DND-41 (cell line): ENCODE measurements at regions not wholly inside any gene's neighbourhood (a gene's known extent, or its start where the extent isn't known, plus 50 kb on each side); places are given as distances from the start of the nearest gene placed in this dataset.

ENCODE experiments used
- ATAC-seq: fragments of 200-7000 bp; cut with Tn5 transposase; 3 replicates; pipeline ENCODE4 v1.9.1; 2021; ENCODE audit warnings: low read depth; ENCODE audit not compliant: insufficient read depth
- DNase-seq: peaks from one replicate; pipeline ENCODE4 v3.0.0-alpha.2; 2020
- H2AFZ ChIP-seq: 2 replicates; pipeline ENCODE4 v1.6.0; 2012; ENCODE audit warnings: low read depth, low read length
- H3K27ac ChIP-seq: 2 replicates; pipeline ENCODE4 v1.5.1; 2012; ENCODE audit warnings: low read length, inconsistent platforms
- H3K27me3 ChIP-seq: fragments of 200-600 bp; sonication (generic); 2 replicates; pipeline ENCODE4 v1.6.0; 2012; ENCODE audit warnings: low read length, mild to moderate bottlenecking, inconsistent platforms; ENCODE audit not compliant: insufficient read depth, poor library complexity
- H3K36me3 ChIP-seq: 2 replicates; pipeline ENCODE4 v1.5.1; 2012; ENCODE audit warnings: low read length, inconsistent platforms; ENCODE audit not compliant: insufficient read depth
- H3K4me1 ChIP-seq: 2 replicates; pipeline ENCODE4 v1.5.1; 2012; ENCODE audit warnings: mild to moderate bottlenecking, low read length; ENCODE audit not compliant: insufficient read depth
- H3K4me2 ChIP-seq: 2 replicates; pipeline ENCODE4 v1.6.0; 2012; ENCODE audit warnings: mild to moderate bottlenecking, moderate library complexity, low read length, inconsistent platforms; ENCODE audit not compliant: insufficient read depth
- H3K4me3 ChIP-seq, 2 experiments: fragments of 200-600 bp in 1 of 2; shearing (Covaris generic) in 1 of 2; 2 replicates each; pipeline ENCODE4 v1.5.1; 2012 to 2016; ENCODE audit warnings: inconsistent platforms in 2 of 2, low read length in 2 of 2, mild to moderate bottlenecking in 2 of 2, low read depth in 1 of 2, moderate library complexity in 1 of 2
- H3K79me2 ChIP-seq: 2 replicates; pipeline ENCODE4 v1.6.0; 2012; ENCODE audit warnings: low read length, inconsistent platforms; ENCODE audit not compliant: insufficient read depth
- H3K9ac ChIP-seq: 2 replicates; pipeline ENCODE4 v1.6.0; 2012; ENCODE audit warnings: low read depth, mild to moderate bottlenecking, inconsistent platforms, low read length, moderate library complexity
- H3K9me3 ChIP-seq: 2 replicates; pipeline ENCODE4 v1.5.1; 2012; ENCODE audit warnings: low read length, moderate library complexity, mild to moderate bottlenecking, inconsistent platforms; ENCODE audit not compliant: insufficient read depth, severe bottlenecking
- H4K20me1 ChIP-seq: 2 replicates; pipeline ENCODE4 v1.6.0; 2012; ENCODE audit warnings: low read length; ENCODE audit not compliant: insufficient read depth
- CTCF ChIP-seq: IDR thresholded peaks from 2 replicates; pipeline ENCODE4 v1.5.1; 2012; ENCODE audit warnings: borderline replicate concordance, low read length, moderate library complexity, mild to moderate bottlenecking; ENCODE audit not compliant: poor library complexity, severe bottlenecking; ENCODE audit errors: extremely low read depth
- EZH2 ChIP-seq: IDR thresholded peaks from 3 replicates; pipeline ENCODE4 v1.6.1; 2012; ENCODE audit warnings: borderline replicate concordance, low read depth, mild to moderate bottlenecking, moderate library complexity, low read length, inconsistent platforms; ENCODE audit not compliant: severe bottlenecking

GRCh38 chr5:66315784-66316183 is 171.7 kb downstream of the SREK1 start:
- TF ChIP-seq CTCF (no peak), EZH2 (no peak)
- no peak overlapping the region for H2AFZ ChIP-seq
- ATAC-seq: no peak

DNA sequence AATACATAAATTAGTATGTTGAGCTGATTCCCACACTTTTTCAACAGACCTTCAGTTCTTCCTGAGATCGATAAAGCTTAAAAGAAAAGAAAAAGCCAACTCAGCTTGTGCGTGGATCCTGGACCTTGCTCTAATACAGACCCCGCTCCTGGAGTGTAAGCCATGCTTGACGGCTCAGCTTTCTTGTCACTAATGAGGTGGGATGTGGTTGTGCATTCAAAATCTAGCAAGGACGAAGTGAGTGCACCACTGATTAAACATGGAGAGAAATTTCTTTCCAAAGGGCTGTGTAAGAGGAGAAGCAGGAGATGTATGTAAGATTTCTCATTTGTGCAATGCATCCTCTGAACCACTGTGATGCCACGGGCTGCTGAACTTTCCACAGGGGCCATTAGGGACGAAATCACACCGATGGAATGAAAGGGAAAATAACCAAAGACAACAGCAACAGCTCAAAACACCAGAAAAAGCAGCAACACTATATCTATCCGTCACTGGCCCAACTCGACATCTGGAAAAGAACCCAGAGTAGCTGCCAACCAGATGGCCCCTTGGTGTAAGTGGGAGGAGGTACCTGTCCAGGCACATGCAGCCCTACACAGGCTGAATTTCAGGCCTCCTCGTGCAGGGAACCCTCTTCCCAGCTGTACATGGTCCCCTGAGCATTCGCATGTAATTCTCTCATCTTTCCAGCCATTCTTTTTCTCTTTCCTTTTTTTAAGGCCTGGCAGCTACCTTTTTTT is 178.9 kb downstream of the SREK1 start:
- Histone ChIP-seq H3K27ac (no peak overlapping the region), H3K79me2 (no peaks in the 10 kb centered on the region), H3K36me3 (no peaks in the 10 kb centered on the region), H4K20me1 (no peaks in the 10 kb centered on the region), H3K27me3 (no peaks in the 10 kb centered on the region), H3K9ac (no peak overlapping the region), H3K4me1 (no peaks in the 10 kb centered on the region), H2AFZ (no peak overlapping the region), H3K4me2 (no peak overlapping the region), H3K9me3 (no peaks in the 10 kb centered on the region), H3K4me3 (no peak overlapping the region)
- ATAC-seq (no peak), DNase-seq (no peak)
- TF ChIP-seq CTCF (no peak), EZH2 (no peak)

More at GRCh38 chr5:66315784-66316183, 171.7 kb downstream of the SREK1 start:
- no peaks in the 10 kb centered on the region for H3K27me3 ChIP-seq
- no peak overlapping the region for H3K4me3 ChIP-seq
- H3K36me3 ChIP-seq: no peaks in the 10 kb centered on the region
- H3K4me2 ChIP-seq: no peak overlapping the region
- no peaks in the 10 kb centered on the region for H3K4me1 ChIP-seq
- no peaks in the 10 kb centered on the region for H3K79me2 ChIP-seq
- no peaks in the 10 kb centered on the region for H4K20me1 ChIP-seq
- peaks cover 10% of the 10 kb centered on the region for H3K9me3 ChIP-seq
- no peak overlapping the region for H3K9ac ChIP-seq
- DNase-seq: no peak
- no peak overlapping the region for H3K27ac ChIP-seq

GRCh38 chr5:66323529-66323895 is 179.4 kb downstream of the SREK1 start:
- ATAC-seq (no peak), DNase-seq (no peak)
- H3K27ac ChIP-seq: no peak overlapping the region
- H3K36me3 ChIP-seq: no peaks in the 10 kb centered on the region
- no peaks in the 10 kb centered on the region for H3K79me2 ChIP-seq
- no peaks in the 10 kb centered on the region for H3K4me1 ChIP-seq
- H3K27me3 ChIP-seq: no peaks in the 10 kb centered on the region
- H3K9me3 ChIP-seq: no peaks in the 10 kb centered on the region
- H3K9ac ChIP-seq: no peak overlapping the region
- no peaks in the 10 kb centered on the region for H4K20me1 ChIP-seq
- H3K4me2 ChIP-seq: no peak overlapping the region
- TF ChIP-seq CTCF: no peak
- TF ChIP-seq EZH2: no peak
- H2AFZ ChIP-seq: no peak overlapping the region
- H3K4me3 ChIP-seq: no peak overlapping the region

GRCh38 chr5:66324357-66324756 is 180.3 kb downstream of the SREK1 start:
- no peak overlapping the region for H3K4me3 ChIP-seq
- no peaks in the 10 kb centered on the region for H3K9me3 ChIP-seq
- H3K36me3 ChIP-seq: no peaks in the 10 kb centered on the region
- no peak overlapping the region for H2AFZ ChIP-seq
- no peak overlapping the region for H3K27ac ChIP-seq
- no peaks in the 10 kb centered on the region for H3K4me1 ChIP-seq
- H3K4me2 ChIP-seq: no peak overlapping the region
- H4K20me1 ChIP-seq: no peaks in the 10 kb centered on the region
- DNase-seq (no peak), ATAC-seq (no peak)
- no peaks in the 10 kb centered on the region for H3K79me2 ChIP-seq
- H3K27me3 ChIP-seq: no peaks in the 10 kb centered on the region
- no peak overlapping the region for H3K9ac ChIP-seq
- TF ChIP-seq EZH2 (no peak), CTCF (no peak)
